SK-N-SH (cell line): ENCODE measurements at regions not wholly inside any gene's neighbourhood (a gene's known extent, or its start where the extent isn't known, plus 50 kb on each side); places are given as distances from the start of the nearest gene placed in this dataset.

Experiments used
- EP300 ChIP-seq, 2 experiments: IDR thresholded peaks; 2 replicates each; pipeline versions ENCODE4 v1.4.0 to v1.6.1; 2012; ENCODE audit warnings: borderline replicate concordance in 1 of 2, low read depth in 1 of 2, low read length in 1 of 2
- FOXM1 ChIP-seq: IDR thresholded peaks from 2 replicates; pipeline ENCODE4 v1.4.0; 2012; ENCODE audit warnings: low read depth, mild to moderate bottlenecking
- GABPA ChIP-seq: IDR thresholded peaks from 2 replicates; pipeline ENCODE4 v1.4.0; 2012; ENCODE audit warnings: low read depth, mild to moderate bottlenecking
- JUND ChIP-seq: IDR thresholded peaks from 2 replicates; pipeline ENCODE4 v1.4.0; 2012
- RAD21 ChIP-seq: IDR thresholded peaks from 2 replicates; pipeline ENCODE4 v1.6.1; 2012; ENCODE audit warnings: mild to moderate bottlenecking, low read length
- TAF1 ChIP-seq: IDR thresholded peaks from 2 replicates; pipeline ENCODE4 v1.6.1; 2012; ENCODE audit warnings: low read depth, mild to moderate bottlenecking, low read length, moderate library complexity, borderline replicate concordance
- YY1 ChIP-seq: IDR thresholded peaks from 2 replicates; pipeline ENCODE4 v1.4.0; 2012; ENCODE audit warnings: low read depth, mild to moderate bottlenecking
- TF ChIP-seq, protein P1 (sequence below): IDR thresholded peaks from 2 replicates; pipeline ENCODE4; 2012
- TF ChIP-seq, protein P2 (sequence below): fragments of 200-600 bp; sonication (generic); IDR thresholded peaks from 2 replicates; pipeline ENCODE4 v1.6.1; 2017; ENCODE audit warnings: antibody characterized with exemption, mild to moderate bottlenecking, moderate library complexity

- TF ChIP-seq, protein P1, sequence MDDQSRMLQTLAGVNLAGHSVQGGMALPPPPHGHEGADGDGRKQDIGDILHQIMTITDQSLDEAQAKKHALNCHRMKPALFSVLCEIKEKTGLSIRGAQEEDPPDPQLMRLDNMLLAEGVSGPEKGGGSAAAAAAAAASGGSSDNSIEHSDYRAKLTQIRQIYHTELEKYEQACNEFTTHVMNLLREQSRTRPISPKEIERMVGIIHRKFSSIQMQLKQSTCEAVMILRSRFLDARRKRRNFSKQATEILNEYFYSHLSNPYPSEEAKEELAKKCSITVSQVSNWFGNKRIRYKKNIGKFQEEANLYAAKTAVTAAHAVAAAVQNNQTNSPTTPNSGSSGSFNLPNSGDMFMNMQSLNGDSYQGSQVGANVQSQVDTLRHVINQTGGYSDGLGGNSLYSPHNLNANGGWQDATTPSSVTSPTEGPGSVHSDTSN: no peak
- TF ChIP-seq GABPA (no peak), TAF1 (no peak), JUND (no peak), YY1 (no peak), FOXM1 (no peak), EP300 (IDR thresholded peaks at IDR 0.05; ENCODE audit: borderline replicate concordance in 1 of 2, low read depth in 1 of 2, low read length in 1 of 2) (no peak), RAD21 (no peak)
- TF ChIP-seq, protein P2, sequence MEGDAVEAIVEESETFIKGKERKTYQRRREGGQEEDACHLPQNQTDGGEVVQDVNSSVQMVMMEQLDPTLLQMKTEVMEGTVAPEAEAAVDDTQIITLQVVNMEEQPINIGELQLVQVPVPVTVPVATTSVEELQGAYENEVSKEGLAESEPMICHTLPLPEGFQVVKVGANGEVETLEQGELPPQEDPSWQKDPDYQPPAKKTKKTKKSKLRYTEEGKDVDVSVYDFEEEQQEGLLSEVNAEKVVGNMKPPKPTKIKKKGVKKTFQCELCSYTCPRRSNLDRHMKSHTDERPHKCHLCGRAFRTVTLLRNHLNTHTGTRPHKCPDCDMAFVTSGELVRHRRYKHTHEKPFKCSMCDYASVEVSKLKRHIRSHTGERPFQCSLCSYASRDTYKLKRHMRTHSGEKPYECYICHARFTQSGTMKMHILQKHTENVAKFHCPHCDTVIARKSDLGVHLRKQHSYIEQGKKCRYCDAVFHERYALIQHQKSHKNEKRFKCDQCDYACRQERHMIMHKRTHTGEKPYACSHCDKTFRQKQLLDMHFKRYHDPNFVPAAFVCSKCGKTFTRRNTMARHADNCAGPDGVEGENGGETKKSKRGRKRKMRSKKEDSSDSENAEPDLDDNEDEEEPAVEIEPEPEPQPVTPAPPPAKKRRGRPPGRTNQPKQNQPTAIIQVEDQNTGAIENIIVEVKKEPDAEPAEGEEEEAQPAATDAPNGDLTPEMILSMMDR: no peak
These were observed 181.9 kb upstream of the ZNF469 start for GRCh38 chr16:88200896-88201185.
